ENCODE measurements at regions not wholly inside any gene's neighbourhood (a gene's known extent, or its start where the extent isn't known, plus 50 kb on each side); places are given as distances from the start of the nearest gene placed in this dataset.

- H3K27ac ChIP-seq, result no peak overlapping the region
Measured at GRCh38 chr6:44528370-44528644, 140.8 kb downstream of the CDC5L start.

GRCh38 chr6:44528716-44529115 is 141.2 kb downstream of the CDC5L start:
- ATAC-seq, result no peak
- peaks cover 0 to 26% of the 10 kb centered on the region in 2 donors for H3K27me3 ChIP-seq
- no peaks in the 10 kb centered on the region for H3K9me3 ChIP-seq
- intact Hi-C loops (cut with DNase I), result no loop called here
- no peak overlapping the region for H3K4me3 ChIP-seq
- no peak overlapping the region for H3K27ac ChIP-seq
- DNase-seq, result no peak
- H3K4me1 ChIP-seq, result no peaks in the 10 kb centered on the region
- no peak for TF ChIP-seq CTCF (IDR thresholded peaks at IDR 0.05)
- H3K36me3 ChIP-seq, result no peaks in the 10 kb centered on the region

More at GRCh38 chr6:44528370-44528644, 140.8 kb downstream of the CDC5L start:
- ATAC-seq (no peak), DNase-seq (no peak)
- intact Hi-C loops (cut with DNase I), result no loop called here
- Histone ChIP-seq H3K27me3 (peaks cover 0 to 26% of the 10 kb centered on the region in 2 donors), H3K9me3 (no peaks in the 10 kb centered on the region), H3K4me1 (no peaks in the 10 kb centered on the region), H3K36me3 (no peaks in the 10 kb centered on the region), H3K4me3 (no peak overlapping the region)
- no peak for TF ChIP-seq CTCF (IDR thresholded peaks at IDR 0.05)

- intact Hi-C loops (cut with DNase I), result no loop called here
- no peak overlapping the region for H3K27ac ChIP-seq
- no peak for ATAC-seq
- TF ChIP-seq CTCF (IDR thresholded peaks at IDR 0.05), result no peak
- H3K4me3 ChIP-seq, result no peak overlapping the region
- H3K9me3 ChIP-seq, result no peaks in the 10 kb centered on the region
- H3K27me3 ChIP-seq, result peaks cover 0 to 26% of the 10 kb centered on the region in 2 donors
- H3K36me3 ChIP-seq, result no peaks in the 10 kb centered on the region
- no peaks in the 10 kb centered on the region for H3K4me1 ChIP-seq
- no peak for DNase-seq
Measured at GRCh38 chr6:44529146-44529905, 141.8 kb downstream of the CDC5L start.

GRCh38 chr6:44530209-44530909 is 142.9 kb downstream of the CDC5L start:
- Histone ChIP-seq H3K9me3 (no peaks in the 10 kb centered on the region), H3K27ac (no peak overlapping the region), H3K4me3 (no peak overlapping the region), H3K4me1 (no peaks in the 10 kb centered on the region), H3K27me3 (peaks cover 0 to 26% of the 10 kb centered on the region in 2 donors), H3K36me3 (no peaks in the 10 kb centered on the region)
- intact Hi-C loops (cut with DNase I), result no loop called here
- TF ChIP-seq CTCF (IDR thresholded peaks at IDR 0.05), result no peak
- ATAC-seq (no peak), DNase-seq (no peak)

GRCh38 chr6:44530910-44531234 is 143.4 kb downstream of the CDC5L start:
- H3K4me1 ChIP-seq, result no peaks in the 10 kb centered on the region
- no peak for TF ChIP-seq CTCF (IDR thresholded peaks at IDR 0.05)
- DNase-seq (no peak), ATAC-seq (no peak)
- no peaks in the 10 kb centered on the region for H3K9me3 ChIP-seq
- intact Hi-C loops (cut with DNase I), result no loop called here
- no peak overlapping the region for H3K27ac ChIP-seq
- H3K4me3 ChIP-seq, result no peak overlapping the region
- no peaks in the 10 kb centered on the region for H3K36me3 ChIP-seq
- peaks cover 0 to 26% of the 10 kb centered on the region in 2 donors for H3K27me3 ChIP-seq
